Glomerular visceral epithelial cell (primary cell): ENCODE measurements at regions not wholly inside any gene's neighbourhood (a gene's known extent, or its start where the extent isn't known, plus 50 kb on each side); places are given as distances from the start of the nearest gene placed in this dataset.
A peak's percentile ranks its signal among the peaks of the same experiment; 100 is the strongest.
"Not testable (repeated sequence)": the region's sequence is repeated elsewhere in the genome, so short reads cannot be mapped to it uniquely, and the experiment has no call there.

ENCODE experiments used
- DNase-seq: peaks from one replicate; pipeline ENCODE4 v3.0.0-alpha.2; 2016; ENCODE audit errors: extremely low spot score

DNA sequence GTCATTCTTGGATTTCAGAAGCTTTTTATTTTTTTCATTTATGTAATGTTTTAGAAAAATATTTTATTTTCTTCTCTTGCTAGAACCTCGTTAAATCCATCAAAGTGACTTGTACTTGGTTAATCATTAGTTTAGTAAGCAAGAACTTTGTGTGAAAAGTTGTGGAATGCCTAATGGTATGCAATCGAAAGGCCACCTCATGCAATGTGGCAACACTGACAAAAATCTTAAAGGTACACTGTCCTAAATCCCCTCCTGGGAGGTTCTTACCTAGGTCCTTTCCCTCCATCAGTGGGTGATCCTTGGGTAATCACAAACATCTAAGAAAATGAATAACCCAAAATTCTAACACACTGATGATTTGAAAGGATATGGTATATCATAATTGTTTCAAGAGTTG is 304.2 kb downstream of the DNAH5 start:
- DNase-seq: peak; percentile 54

DNA sequence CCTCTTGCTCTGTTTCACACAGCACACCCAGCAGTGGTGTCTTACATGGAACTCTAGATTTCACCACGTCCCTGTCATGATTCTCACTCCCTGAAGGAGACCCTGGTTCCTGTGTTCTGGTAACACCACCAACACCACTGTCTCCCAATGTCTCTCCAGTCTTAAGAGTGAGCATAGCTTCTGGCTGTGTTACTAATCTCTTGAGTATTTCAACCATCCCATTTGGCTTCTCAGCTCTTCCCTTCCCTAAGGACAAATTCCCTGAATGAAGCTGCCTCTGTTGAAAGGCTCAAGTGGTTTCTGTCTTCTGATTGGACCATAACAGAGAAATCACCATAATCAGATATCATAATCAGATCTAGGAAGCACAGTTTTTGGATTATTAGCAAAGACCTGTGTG is 311.8 kb downstream of the DNAH5 start:
- DNase-seq: no peak

DNA sequence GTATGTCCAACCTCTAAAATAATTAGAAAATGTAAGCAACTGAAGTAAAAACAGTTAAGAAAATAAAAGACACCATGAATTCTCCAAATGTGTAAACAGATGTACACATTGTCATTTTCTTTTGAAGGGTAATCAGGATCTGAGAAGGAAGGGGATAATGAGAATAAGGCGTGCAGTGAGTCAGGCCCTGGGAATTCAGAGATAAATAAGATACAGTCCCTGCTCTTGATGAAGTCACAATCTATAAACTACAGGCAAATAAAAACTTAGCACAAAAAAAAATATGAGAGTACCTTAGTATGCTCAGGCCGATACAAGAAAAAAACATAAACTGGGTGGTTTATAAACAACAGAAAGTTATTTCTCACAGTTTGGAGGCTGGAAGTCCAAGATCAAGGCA is 315.3 kb downstream of the DNAH5 start:
- no peak for DNase-seq

DNA sequence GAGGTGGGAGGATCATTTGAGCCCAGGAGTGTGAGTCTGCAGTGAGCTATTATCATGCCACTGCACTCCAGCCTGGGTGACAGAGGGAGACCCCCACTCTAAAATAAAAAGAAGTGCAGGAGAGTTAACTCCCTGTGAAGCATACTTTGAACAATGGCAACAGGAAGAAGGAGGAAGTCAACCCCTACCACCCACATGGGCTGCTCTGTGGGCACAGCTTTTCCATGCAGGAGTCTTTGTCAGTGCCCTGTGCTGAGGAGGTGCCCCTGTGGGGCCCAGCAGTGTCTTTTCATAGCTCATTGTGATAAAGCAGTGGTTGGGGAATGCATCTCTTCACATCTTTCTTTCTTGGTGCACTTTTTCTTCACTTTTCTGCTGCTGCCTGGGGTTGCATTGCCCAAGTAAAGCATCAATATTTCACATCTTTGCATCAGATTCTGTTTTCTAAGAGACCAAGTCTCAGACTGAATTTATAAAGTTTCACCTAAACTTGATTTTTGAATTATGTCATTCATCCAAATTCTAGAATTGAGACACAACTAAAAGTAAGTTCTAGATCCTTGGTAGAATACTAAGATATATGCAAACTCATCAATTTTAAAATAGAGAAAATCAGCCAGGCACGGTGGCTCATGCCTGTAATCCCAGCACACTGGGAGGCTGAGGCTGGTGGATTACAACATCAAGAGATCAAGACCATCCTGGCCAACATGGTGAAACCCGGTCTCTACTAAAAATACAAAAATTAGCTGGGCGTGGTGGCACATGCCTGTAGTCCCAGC is 316.6 kb downstream of the DNAH5 start:
- no peak for DNase-seq

DNA sequence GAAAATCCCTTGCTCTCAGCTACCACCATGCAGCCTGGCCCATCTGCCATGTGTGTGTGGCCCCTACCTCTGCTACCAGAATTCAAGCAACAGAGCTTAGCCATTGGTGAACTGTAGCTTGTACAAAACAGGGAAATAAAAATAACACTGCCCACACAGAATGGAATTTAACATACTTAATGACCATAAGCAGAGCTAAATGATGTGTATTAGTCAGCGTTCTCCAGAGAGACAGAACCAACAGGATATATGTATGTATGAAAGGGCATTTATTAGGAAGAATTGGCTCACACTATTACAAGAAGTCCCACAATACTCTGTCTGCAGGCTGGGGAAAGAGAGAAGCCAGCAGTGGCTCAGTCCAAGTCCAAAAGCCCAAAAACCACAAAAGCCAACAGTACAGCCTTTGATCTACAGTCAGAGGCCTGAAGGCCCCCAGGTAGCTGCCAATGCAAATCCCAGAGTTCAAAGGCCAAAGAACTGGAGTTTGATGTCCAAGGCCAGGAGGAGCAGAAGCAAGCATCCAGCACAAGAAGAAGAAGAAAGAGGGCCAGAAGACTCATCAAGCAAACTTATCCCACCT is 318.8 kb downstream of the DNAH5 start:
- DNase-seq: no peak

DNA sequence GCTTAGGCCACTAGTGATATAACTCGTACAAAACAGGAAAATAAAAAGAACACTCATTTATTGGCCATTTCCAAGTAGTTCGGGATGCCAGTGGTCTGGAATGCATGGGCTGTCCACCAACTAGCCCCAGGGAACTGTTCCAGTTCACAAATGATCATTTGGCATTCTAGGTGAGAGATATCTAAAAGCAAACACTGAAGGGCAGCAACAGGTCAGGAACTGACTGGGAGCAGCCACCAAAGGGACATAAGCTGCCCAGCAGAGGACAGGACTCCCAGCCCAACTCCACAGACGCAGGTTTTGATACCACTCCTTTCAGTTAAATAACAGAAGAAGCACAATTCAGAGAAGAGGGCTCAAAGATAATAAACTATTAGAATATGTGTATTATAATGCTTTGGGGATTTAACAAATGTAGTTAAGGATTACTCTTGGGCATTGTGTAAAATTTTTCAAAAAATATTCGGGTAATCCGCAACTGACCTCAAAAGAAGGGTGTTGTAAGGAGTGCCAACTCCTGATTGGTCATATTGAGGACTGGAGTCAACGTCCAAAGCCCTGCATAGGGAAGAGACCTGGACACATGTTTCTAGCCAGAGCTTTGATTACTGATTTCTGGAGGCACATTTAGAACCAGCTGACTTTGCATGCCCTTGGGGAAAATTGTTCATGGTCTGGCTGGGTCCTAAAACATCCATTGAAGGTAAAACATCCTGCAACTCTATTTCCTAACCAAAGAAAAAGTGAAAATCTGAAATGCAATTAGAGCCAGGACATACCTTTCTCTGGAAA is 320.0 kb downstream of the DNAH5 start:
- DNase-seq: no peak

DNA sequence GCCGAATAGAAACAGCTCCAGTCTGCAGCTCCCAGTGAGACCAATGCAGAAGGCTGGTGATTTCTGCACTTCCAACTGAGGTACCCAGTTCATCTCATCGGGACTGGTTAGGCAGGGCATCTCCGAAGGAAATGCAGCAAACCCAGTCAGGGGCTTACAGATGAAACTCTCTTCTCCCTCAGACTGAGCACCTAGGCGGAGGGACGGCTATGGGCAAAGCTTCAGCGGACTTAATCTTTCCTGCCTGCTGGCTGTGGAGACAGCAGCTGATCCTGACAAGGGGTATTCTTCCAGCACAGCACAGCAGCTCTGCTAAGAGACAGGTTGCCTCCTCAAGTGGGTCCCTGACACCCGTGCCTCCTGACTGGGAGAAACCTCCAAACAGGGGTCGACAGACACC is 330.9 kb downstream of the DNAH5 start:
- DNase-seq: no peak

DNA sequence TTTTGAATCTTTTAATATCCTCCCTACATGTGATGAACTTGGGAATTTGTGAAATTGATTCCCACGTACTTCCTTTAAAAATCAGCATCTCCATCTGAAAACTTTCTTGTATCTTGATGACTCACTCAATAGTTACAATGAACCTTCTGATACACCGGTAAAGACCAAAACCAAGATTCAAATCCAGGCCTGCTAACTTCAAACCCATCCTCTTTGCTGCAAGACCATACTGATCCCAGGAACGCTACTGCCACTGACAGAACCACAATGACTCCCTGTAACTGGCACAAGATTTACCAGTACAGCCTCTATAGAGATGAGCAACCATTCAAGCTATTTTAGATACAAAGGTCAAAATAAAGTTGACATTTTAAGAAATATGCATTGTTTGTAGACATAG is 332.9 kb downstream of the DNAH5 start:
- no peak for DNase-seq

DNA sequence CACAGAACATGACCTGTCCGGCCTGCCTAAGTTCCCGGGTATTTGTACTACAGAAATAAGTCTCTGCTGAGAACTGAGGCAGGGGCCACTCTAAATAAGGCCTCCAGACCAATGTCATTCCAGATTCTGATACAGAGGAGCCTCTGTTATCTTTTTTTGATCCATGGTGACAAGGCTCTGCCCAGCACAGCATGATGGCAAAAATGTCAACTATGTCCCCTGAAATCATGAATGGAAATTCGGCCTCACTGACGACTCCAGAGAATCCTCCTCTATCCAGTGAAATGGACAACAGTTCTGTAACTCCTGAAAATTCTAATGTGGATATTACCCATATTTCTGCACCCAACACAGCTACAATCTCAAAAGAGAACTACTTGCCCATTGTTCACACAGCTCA is 335.0 kb downstream of the DNAH5 start:
- no peak for DNase-seq

DNA sequence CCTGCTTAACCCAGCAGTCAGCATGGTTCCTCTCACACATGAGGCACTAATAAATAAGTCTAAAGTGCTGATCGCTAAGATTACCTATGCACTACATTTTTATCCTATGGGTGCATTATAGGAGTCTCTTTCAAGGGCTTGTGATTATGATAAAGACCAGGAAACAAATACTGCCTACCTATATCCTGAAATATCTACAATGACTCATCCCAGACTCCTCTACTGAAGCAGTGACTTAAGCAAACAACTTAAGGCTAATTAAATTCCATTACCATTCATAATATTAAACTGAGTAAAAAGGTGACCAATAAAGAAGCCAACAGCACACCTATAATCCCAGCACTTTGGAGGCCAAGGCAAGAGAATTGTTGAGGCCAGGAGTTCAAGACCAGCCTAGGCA is 338.4 kb downstream of the DNAH5 start:
- peak; percentile 6 for DNase-seq

DNA sequence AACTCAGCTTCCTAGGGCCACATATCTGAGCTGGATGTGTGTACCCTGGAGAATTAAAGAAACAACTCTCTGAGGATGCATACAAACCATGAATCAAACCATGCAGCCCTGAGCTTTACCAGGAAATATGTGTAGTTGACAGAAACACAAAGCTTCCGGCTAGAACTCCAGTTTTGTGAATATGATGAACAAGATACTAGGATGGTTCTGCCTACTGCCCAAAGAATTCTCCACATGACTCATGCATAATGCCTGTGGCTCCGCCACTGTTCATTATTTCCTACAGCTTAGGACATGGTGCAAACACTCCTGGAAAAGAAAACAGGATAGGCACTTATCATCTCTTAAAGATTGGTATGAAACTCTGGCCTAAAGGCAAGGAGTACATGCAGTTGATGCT is 343.4 kb downstream of the DNAH5 start:
- DNase-seq: peak; percentile 60

DNA sequence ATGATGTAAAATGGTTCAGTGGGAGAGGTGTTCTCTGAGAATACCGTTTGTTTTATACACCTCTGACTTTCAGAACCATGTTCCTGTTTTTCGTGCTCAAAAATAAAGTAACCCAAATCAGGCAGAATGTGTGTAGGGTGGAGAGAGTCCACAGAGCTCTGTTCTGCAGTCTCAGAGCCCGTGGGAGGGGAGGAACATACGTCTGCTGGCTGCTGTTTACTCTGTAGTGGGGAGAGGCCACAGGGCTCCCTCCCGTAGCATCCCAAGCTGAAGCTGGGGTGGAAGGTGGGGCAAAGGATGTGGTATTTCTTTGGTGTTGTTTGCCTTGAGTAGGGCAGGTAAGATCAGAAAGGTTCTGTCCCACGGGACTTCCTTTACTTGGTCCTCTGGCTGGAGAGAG is 348.5 kb downstream of the DNAH5 start:
- DNase-seq: no peak

DNA sequence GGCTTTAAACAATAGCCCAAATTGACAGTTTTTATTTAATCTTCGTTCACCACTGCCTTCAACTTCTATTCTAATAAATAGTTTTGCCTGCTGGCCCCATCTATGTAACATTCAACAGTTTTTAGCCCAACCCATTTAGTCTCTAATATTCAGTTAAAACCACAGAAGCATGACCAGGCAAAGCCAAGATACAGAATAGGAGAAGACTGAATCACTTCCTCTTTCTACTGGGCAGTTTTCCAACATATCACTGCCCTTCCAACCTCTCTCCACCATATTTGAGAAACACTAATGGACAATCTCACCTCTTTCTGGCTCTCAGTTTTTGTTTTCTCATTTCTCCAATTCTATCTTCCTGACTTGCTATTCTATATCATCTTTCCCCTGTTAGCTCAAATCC is 352.9 kb downstream of the DNAH5 start:
- peak; percentile 84 for DNase-seq

DNA sequence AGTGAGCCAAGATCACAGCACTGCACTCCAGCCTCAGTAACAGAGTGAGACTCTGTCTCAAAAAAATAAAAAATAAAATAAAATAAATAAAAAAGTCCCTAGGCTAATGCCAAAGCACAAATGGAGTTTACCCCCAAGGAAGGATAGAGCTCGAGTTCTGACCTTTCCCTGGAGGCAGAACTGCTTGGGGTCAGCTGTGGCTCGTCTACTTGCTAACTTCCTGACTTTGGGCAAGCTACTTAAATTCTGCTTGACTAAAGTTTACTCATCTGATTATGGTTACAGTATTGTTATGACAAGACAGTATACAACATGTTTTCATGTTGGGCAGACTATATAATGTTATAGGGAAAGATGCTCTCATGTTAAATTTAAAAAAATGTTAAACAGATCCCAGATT is 359.2 kb downstream of the DNAH5 start:
- DNase-seq: no peak

DNA sequence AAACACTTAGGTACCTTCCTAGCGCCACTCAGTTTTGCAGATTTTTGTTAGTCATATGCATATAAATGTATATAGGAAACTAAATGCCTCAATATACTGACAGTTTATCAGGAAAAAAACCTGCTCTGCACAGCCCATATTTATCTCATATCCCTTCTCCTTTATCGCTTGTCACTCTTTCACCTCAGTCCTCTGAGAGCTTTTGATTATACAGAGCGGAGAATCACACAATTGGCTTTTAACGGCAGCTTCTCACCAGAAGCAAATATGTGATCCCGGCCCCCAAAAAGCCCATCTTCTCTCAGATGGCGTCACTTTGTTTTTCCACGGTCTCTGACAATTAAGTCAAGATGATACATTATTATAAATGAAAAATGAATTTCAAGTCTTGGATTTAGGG is 362.6 kb downstream of the DNAH5 start:
- no peak for DNase-seq

DNA sequence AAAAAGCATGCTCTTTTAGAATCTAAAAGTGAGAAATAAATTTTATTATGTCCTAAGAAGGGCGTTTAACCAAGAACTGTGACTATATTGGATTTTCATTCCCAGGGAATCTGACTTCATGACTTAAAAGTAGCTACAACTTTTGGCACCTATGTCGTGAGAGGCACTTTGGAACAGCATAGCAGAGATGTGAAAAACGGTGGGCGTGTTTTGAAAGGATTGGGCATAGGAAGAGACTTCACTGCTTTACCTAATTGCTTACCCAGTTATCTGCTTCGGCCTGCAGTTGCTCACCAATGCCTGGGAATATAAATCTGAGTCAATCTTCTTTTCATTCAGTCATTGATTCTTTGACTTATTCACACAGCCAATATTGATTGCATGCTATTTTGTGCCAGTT is 363.4 kb downstream of the DNAH5 start:
- no peak for DNase-seq

DNA sequence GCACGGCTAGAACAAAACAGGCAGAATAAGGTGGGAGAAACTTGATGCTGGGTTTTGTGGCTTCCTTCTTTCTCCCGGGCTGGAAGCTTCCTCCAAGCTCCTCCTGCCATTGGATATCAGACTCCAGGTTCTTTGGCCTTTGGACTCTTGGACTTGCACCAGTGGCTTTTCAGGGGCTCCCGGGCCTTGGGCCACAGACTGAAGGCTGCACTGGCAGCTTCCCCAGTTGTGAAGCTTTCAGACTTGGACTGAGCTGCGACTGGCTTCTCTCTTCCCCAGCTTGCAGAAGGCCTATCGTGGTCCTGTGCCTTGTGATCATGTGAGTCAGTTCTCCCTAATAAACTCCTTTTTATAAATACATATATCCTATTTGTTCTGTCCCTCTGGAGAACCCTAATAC is 364.4 kb downstream of the DNAH5 start:
- no peak for DNase-seq

DNA sequence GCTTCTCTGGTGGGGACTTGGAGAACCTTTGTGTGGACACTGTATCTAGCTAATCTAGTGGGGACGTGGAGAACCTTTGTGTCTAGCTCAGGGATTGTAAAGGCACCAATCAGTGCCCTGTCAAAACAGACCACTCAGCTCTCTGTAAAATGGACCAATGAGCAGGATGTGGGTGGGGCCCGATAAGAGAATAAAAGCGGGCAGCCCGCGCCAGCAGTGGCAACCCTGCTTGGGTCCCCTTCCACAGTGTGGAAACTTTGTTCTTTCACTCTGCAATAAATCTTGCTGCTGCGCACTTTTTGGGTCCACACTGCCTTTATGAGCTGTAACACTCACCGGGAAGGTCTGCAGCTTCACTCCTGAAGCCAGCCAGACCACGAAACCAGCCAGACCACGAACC is 365.4 kb downstream of the DNAH5 start:
- DNase-seq: not testable (repeated sequence)

DNA sequence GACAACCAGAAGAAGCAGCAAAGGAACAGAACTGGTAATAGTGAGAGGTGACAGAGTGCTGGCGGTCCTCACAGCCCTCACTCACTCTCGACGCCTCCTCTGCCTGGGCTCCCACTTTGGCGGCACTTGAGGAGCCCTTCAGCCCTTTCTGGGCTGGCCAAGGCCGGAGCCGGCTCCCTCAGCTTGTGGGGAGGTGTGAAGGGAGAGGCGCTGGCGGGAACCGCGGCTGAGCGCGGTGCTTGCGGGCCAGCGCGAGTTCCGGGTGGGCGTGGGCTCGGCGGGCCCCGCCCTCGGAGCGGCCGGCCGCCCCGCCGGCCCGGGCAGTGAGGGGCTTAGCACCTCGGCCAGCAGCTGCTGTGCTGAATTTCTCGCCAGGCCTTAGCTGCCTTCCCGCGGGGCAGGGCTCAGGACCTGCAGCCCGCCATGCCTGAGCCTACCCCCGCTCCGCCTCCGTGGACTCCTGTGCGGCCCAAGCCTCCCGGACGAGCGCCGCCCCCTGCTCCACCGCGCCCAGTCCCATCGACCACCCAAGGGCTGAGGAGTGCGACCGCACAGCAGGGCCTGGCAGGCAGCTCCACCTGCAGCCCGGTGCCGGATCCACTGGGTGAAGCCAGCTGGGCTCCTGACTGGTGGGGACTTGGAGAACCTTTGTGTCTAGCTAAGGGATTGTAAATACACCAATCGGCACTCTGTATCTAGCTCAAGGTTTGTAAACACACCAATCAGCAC is 366.0 kb downstream of the DNAH5 start:
- not testable (repeated sequence) for DNase-seq

DNA sequence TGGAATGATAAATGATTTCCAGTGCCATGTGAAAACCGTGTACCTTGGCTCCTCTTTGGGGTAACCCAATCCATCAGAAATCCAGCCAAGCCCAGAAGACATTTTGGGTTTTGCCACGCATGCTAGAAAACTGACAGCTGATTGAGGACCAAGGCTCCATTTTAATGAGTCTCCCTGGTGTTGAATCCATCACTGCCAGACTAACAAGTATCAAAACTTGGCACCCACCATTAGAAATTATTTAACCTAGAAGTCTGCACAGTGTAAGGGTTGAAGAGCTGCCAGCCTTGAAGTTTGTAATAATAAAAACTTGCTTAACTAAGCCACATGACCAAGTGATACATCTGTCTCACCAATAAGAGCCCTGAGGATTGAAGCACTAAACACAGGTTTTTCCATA is 369.9 kb downstream of the DNAH5 start:
- no peak for DNase-seq

DNA sequence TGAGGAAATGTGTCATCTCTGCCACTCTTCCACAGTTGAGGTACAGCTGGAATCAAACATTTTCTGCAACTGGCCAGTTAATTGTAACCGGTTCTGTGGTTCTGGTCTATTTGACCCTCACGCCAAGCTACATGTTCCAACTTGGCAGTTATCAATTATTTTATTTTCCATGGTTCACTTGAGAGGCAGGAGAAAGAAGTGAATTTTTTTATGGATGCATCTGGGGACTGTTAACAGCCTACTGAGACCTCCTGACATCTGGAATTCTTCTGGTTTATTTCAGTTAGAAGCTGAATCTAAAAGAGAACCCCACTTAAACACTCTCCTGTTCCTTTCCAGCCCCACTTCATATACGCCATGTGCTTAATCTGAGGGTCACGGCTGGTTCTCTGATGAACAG is 372.3 kb downstream of the DNAH5 start:
- DNase-seq: no peak

DNA sequence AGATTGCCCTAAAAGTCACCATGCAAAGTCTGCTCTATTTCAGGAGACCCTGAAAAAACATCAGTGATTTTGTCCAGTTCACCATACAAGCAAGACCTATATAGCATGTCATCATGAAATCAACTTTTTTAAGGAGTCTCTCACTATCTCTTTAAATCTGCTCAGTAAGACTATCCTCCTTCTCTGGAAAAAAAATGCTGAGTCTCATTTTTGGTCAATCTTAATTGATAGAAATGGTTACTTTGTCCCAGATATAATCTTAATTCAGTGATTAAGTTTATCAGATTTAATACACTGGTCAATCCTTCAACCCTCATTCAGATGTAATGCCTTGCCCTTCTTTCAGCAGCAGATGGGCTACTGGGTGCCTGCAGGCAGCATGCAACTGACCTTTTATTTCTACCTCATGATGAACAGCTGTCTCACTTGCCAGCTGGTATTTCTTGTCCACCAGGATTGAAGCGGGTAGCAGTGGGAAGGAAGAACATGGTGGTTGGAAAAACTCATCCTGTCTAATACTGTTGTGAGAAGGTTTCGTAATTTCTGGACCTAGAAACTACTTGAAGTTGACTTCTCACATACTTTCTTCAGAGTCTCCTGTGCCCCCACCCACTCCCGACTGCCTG is 375.3 kb downstream of the DNAH5 start:
- no peak for DNase-seq
